GM10266 (cell line): ENCODE measurements at regions not wholly inside any gene's neighbourhood (a gene's known extent, or its start where the extent isn't known, plus 50 kb on each side); places are given as distances from the start of the nearest gene placed in this dataset.

Experiments
- DNase-seq: peaks from one replicate; pipeline ENCODE4 v3.0.0; 2012; ENCODE audit errors: extremely low spot score
- CTCF ChIP-seq: IDR thresholded peaks from 2 replicates; pipeline ENCODE4 v1.5.1; 2012; ENCODE audit warnings: mild to moderate bottlenecking, low read depth; ENCODE audit not compliant: control insufficient read depth, insufficient read depth; ENCODE audit errors: missing control alignments

GRCh38 chr14:104385111-104385510 is 194.5 kb upstream of the C14orf180 start:
- TF ChIP-seq CTCF: no peak
- no peak for DNase-seq

DNA sequence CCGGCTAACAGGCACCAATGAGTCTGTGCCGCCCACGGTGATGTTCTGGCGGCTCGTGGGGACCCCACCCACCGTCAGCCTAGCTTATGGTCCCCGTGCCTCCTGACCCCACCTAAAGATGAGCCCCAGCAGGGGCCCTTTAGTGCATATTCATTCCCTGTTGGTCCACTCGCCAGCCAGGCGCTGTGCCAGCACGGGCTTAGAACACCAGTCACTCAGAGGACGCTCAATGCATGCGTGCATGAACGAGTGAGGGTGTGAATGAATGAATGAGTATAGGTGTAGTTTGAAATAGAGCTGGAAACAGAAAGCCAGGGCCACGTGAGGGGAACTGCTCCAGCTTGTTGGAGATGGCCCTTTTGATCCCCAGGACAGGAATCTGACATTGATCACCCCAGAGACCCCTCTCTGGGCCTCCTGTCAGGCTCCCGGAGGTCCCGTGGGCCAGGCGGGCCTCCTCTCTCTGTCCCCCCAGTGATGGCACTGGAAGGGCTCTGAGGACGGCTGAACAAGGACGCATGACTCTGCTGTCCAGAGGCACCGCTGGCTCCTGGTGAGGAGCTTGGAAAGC is 193.9 kb upstream of the C14orf180 start:
- DNase-seq: no peak
- no peak for TF ChIP-seq CTCF

GRCh38 chr14:104386151-104386841 is 193.3 kb upstream of the C14orf180 start:
- no peak for DNase-seq
- no peak for TF ChIP-seq CTCF

- no peak for TF ChIP-seq CTCF
- DNase-seq: peak; percentile 71
Measured at GRCh38 chr14:104387022-104388010, 192.2 kb upstream of the C14orf180 start.

- DNase-seq: no peak
- no peak for TF ChIP-seq CTCF
Measured at GRCh38 chr14:104388011-104388521, 191.5 kb upstream of the C14orf180 start.

DNA sequence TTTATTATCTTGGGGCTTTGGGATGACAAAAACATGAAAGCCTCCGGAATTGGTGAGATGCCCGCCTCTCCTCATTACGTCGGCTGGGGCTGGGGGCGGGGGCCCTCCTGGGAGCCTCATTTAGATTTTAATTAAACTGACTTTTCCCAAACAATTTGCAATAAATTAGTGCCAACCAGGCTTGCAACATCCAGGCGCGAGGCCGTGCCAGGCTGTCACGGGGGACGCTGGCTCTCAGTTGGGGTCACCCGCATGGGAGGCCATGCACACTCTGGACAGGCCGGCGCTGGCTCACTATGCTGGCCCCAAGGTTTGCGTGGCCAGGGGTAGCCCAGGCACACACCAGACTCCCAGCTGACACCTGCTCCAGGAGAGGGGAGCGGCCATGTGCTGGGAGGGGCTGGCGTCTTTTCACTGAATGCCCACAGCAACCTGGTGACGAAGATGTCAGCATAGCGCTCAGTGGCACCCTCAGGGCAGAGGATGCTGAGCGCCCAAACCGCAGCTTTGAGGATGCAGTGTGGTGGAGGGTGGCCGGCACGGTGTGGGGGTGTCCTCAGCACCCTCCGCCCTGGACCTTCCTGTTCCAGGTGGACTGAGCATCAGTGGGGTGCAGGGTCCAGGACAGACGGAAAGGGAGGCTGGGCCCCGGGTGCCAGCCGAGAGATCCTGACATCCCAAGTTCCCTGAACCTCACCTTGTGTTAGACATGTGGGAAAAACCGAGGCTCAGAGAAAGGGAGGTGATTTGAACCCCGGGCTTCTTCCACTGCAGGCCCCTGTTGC is 190.8 kb upstream of the C14orf180 start:
- DNase-seq: no peak
- TF ChIP-seq CTCF: no peak
